Posterior cingulate gyrus (tissue), 11 donors: ENCODE measurements at regions not wholly inside any gene's neighbourhood (a gene's known extent, or its start where the extent isn't known, plus 50 kb on each side); places are given as distances from the start of the nearest gene placed in this dataset.
A peak's percentile ranks its signal among the peaks of the same experiment; 100 is the strongest.

Experiments used
- DNase-seq, 10 donors: peaks; one replicate each; pipeline versions ENCODE4 v3.0.0 to v3.0.0-alpha.2; 2020 to 2021; ENCODE audit warnings: mixed read lengths in 3 of 10
- intact Hi-C: fragments of 100-400 bp; cut with DNase I; formaldehyde crosslinking; loops from one replicate; pipeline ENCODE4 v1.15.1; 2023

DNA sequence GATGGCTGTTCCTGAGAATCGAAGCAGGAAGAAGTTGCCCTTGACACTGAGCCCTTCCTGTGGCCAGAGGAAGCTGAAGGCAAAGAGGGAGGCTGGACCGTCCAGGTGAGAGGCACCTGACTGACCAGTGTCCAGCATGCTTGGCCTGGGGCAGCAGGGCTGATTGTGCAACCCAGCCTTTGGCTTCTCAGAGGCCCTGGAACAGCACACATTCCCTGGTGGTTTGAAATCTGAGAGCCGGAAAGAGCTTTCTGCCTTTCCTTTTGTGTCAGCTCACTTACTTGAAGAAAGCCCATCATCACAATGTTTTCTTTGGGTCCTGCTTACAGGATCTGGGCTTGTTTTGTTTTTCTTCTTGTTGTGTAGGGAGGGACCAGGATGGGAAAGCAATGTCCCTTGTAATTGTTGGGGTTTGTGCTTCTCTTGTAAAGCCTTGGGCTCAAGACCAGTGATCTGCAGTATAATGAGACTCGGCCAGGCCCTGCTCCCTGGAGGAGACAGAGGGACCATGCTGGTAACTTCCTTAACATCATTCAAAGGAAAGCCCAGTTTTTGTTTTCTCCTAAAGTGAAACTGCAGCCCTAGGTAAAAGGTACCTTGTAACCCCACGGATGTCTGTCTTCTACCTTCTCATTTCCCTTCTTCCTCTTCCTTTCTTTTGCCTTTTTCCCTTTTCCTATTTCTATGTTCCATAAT lies 213.7 kb downstream of the NXNL2 start:
- intact Hi-C loops, result no loop called here
- no peak for DNase-seq

DNA sequence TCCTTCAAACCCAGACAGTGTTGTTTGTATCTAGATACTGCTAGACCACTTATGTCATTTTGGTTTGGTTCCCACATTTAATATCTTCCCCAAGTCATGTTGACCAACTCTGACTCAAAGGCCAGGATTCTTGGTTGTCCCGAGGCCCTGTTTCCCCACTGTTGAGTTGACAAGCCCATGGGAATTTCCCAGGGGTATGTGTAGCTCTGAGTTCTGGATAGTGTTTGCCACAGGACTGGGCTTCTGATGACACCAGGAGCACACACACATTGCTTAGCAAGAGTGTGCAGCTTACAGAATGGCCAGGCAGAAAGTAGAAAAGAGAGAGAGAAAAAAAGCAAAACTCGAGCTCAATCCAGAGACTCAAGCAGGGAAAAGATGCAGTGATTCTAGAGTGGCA lies 214.4 kb downstream of the NXNL2 start:
- intact Hi-C loops, result no loop called here

DNA sequence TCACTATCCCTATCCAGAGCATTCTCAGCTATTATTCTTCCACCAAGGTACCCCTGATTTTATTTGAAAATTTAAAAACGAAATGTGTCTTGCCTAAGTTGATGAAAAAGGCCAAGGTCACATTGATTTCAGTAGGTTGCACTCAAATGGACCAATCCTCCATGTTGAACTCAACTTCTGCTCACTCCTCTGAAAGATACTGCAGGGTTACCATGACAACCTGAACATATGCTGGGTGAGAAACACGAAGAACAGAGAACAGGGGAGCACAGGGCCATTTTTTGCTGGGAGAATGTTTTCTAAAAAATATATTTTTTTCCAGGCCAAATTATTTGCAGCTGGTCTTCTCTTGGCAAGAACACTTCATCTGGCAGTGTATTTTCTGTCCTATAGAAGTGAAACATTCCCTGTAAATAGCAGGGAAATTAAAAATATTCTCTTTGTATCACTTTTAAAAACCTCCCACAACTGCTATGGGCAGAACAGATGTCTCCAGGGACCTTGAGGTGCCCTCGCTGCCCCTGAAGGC lies 215.9 kb downstream of the NXNL2 start:
- DNase-seq, result peak in 1 of 10 donors; percentile 21
- intact Hi-C loops, result no loop called here

More for the DNA sequence above, 214.4 kb downstream of the NXNL2 start:
- DNase-seq, result no peak

DNA sequence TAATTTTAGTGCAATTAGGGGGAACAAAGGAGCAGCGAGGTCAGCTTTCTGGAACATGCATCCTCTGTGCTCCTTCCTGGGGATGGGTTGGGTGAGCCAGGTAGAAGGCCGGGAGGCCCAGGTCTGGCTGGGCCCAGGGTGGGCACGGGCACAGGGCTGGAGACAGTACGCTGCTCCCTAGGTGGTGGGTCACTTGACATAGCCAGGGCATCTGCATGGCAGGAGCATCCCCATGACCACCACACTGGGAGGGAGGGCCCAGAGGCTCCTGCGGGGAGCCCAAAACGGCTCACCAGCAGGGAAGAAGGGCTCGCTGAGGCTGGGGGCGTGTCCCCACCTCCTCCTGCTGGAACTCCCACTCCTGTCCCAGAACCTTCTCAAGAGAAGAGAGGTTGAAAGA lies 216.8 kb downstream of the NXNL2 start:
- no peak for DNase-seq
- intact Hi-C loops, result no loop called here

DNA sequence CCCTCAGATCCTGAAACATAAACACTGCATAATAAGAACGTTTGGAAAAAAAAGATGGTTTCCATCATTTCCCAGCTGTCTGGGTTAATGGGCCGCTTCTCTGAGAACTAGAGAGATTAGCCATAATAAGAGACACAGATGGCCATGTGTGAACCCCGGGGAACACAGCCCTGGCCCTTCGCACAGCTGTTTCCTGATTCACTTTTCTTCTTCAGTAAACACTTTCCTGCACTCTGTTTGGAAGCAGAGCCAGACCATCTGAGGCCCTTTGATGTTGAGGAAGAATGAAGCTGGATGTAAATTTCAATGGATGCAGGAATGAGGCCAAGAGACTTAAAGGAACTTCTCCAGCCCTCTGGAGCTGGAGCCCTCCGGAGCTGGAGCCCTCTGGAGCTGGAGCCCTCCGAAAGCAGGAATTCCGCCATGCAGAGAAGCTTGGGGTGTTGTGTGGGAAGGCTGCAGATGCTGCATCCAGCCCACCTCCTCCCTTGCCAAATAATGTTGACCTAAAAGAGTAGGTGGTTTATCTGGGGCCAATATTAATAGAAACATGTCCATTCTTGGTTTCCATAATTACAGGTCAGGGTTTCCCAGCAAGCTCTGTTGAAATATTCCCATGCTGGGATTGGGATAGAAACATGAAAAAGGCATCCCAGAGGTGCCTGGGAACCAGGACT lies 218.9 kb downstream of the NXNL2 start:
- DNase-seq, result no peak
- intact Hi-C loops, result no loop called here

DNA sequence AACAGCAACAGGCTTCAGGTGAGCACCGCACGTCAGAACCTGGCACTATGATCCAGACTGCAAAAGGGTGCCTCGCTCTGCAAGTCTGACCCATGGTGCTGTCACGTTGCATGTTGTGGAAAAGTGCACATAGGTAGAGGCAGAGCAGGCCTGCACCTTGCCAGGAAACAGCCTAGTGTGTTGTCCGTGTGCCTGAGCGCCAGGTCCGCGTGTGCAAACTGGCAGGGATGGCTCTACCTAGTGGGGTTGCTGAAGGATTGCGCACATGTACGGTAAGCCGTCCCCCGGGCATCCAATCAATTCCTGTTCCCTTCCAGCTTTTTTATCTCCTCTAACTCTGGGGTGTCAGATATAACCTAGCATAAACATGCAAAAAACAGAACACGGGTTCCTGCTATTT lies 219.5 kb downstream of the NXNL2 start:
- no peak for DNase-seq

DNA sequence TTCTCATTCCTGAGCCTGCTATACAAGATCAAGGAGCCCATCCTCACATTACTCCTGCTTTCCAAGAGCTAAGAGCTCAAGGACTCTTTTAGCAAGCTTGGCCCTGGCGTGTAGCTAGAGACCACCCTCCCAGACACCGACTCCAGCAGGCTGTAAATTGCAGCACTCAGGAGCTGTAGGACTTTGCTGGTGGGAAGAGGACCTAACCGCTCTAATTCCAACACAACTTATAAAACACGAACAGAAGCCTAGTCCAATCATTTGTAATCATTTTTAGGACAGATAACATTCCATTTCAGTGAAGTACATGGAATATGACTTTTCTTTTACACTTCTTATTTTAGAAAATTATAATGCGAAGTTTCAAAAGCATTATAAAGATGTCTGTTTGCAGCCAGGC lies 219.9 kb downstream of the NXNL2 start:
- intact Hi-C loops, result no loop called here
- no peak for DNase-seq

More for the DNA sequence above, 219.5 kb downstream of the NXNL2 start:
- intact Hi-C loops, result no loop called here

DNA sequence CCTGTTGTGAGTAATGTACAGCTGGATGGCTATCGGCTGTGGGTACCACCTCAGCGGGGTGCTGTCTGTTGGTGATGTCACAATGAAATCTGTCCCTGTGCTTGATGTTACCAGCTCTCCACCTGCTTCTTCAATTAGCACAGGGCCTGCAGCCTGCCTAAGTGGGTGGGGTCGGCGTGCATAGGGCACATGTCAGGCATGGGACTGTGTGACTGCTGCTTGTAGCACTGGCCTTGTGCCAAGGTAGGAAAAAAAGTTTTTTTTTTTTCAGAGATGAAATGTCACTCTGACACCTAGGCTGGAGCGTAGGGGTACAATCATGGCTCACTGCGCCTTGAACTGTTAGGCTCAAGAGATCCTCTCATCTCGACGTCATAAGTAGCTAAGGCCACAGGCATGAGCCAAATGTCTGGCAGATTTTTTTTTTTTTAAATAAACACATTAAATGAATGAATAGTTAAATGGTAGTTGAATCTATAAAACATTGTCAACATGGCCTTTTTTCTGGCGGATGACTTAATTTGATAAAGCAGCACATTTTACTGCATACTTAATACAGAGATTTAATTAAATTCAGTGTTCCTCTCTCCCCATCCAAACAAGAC lies 222.5 kb downstream of the NXNL2 start:
- intact Hi-C loops, result no loop called here

DNA sequence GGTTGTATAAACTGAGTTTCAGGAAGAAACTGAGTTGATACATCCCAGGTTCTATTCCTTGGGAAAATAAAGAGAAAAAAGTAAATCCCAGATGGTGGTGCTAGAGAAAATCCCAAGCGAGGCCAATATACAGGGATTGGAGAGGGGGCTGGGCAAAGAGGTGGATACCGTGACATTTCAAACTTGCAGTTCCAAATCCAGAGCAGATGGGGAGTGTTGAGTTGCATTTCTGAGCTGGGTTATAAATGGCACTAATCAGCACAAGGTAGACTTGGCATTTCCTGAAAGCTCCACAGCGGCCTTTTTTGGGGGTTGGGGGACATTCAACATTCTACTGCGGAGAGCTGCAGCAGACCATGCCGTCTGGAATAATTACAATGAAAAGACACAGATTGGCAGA lies 224.4 kb downstream of the NXNL2 start:
- no peak for DNase-seq
- intact Hi-C loops, result no loop called here

More for the DNA sequence above, 222.5 kb downstream of the NXNL2 start:
- DNase-seq, result no peak

DNA sequence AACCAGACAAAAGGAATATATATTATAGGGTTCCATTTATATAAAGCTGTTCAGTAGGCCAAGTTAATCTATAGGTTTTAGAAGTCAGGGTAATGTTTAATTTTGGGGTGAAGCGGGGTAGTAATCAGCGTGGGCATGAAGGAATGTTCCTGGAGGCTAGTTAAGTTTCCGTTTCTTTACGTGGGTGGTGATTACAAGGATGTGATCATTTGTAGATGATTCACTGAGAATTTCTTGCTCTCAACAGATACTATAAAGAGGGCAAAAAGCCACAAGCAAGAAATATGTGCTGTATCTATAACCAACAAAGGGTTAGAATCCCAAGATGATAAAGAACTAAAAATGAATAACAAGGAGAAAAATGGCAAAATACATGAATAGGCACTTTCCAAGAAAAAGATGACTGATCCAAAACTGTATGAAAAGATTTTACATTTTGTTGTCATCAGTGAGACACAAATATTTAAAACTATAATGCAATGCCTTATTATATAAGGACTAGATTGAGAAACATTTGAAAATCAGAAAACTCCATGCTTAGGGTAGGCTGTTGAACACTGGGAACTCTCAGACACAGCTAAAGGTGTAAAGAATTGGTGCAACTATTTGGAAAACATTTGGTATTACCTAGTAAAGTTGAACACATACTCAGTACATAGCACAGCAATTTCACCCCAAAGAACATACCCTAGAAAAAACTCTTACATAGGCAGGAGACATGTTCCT lies 224.3 kb upstream of the S1PR3 start:
- intact Hi-C loops, result no loop called here
- DNase-seq, result no peak

DNA sequence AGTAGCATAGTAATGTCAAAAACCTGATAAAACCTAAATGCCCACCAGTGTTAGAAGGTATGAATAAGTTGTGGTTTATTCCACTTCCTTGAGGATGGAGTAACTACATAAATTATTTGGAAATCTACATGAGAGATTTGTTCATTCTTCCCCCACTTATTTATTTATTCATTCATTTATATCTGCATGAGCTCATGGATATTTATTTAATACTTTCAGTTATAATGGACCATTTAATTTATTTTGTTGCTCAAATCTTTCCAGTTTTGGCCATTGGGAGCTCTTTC lies 223.8 kb upstream of the S1PR3 start:
- intact Hi-C loops, result no loop called here
- no peak for DNase-seq

DNA sequence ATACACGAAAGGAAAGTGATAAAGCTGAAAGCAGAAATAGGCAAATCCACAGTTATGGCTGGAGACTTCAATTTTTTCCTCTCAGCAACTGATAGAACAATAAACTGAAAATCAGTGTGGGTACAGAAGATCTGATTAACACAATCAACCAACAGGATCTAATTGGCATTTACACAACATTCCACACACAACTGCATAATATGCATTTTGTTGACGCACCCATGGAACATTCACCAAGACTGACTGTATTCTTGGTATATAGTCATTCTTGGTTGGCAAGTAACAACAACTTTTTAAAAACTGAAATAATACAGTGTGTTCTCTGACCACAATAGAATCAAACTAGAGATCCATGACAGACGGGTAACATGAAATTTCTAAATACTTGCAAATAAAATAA lies 218.7 kb upstream of the S1PR3 start:
- intact Hi-C loops, result no loop called here
- no peak for DNase-seq

DNA sequence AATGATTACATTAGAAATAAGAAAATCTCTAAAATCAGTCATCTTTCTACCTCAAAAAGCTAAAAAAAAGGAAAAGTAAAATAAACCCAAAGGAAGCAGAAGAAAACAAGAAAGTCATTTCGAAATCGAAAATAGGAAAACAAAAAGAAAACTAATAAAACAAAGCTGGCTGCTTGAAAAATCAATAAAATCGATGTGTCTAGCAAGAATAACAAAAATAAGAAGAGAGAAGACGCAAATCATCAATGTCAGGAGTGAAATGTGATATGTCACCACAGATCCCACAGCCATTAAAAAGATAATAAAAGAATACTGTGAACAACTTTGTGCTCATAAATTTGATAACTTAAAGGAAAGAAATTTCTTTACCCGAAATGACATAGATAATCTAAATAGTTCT lies 218.1 kb upstream of the S1PR3 start:
- intact Hi-C loops, result no loop called here
- DNase-seq, result no peak

DNA sequence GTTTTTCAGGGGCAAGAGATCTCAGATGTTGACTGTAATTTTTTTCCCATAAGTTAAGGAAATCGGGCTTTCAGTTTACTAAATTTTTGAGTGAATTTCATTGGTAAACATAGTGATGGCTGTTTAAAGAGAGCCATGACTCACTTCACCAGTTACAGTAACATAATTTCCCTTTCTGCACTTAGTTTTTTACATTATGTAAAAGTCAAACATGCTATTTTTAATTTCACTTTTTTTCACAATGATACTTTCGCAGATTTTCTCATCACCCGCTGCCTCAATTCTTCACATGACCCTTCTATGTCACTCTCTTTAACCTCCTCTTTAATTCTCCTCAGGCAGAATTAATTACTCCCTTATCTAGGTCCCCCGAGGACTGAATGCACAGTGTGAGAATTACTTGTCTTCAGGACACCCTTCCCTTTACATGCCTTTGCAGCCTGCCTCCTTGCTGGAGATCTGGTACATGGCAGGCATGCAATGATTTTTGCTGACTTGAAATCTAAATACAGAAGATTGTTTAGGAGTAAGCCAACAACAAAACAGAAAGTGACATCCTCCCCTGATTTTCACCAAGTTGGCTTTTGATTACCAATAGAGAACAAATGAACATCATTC lies 217.5 kb upstream of the S1PR3 start:
- intact Hi-C loops, result no loop called here
- DNase-seq, result no peak

DNA sequence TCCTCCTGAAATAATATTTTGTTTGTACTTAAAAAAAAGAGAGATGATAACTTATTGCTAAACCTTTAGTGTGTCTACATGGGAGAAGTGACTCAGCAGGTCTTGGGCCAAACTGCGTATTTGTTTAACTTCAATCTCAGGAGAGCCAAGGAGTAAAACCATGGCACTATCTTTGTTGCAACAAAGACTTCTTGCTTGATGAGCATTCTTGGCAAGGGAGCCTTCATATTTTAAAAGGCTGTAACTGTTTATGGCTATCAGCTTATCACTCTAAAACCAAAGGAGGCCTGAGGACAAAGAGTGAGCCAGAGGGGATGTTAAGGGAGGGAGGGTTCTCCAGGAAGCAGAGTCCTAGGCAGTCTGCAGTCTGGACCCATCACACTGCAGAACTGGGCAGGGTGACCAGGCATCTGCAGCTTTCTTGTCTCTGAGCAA lies 216.2 kb upstream of the S1PR3 start:
- DNase-seq, result no peak
- intact Hi-C loops, result no loop called here

DNA sequence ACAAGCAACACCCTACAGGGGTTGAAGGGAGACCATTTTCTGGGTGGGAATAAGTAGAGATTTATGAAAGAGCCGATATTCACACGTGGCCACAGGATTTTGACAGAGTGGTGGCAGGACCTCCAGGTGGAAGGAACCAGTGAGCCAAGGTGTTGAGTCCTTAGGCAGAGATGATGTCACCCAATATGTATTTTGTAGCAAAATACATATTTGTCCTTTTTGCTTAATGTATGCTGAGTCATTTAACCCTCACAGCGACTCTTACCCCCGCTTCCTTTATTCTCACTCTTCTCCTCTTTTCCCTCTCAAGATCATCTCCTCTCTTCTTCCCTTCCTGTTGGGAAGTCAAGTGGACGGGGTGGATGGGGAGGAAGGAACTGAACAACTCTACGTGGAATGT lies 215.7 kb upstream of the S1PR3 start:
- intact Hi-C loops, result no loop called here
- no peak for DNase-seq

DNA sequence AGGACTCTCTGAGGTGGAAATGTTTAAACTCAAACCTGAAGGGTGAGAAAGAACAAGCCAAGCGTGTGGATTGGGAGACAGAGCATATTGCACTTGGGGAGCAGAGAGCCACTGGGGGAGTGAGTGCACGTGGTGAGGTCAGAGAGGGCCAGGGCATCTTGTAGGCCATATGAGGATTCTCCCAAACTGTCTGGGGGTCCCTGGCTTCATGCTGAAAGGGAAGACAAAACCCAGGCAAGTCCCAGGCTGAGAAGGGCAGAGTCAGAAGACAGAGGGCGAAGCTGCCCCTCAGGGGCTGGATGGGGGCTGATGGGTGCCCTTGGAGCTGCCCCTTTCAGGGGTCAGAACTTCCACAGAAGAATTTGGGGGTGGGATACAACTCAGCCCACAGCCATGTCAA lies 215.3 kb upstream of the S1PR3 start:
- intact Hi-C loops, result no loop called here
- no peak for DNase-seq

DNA sequence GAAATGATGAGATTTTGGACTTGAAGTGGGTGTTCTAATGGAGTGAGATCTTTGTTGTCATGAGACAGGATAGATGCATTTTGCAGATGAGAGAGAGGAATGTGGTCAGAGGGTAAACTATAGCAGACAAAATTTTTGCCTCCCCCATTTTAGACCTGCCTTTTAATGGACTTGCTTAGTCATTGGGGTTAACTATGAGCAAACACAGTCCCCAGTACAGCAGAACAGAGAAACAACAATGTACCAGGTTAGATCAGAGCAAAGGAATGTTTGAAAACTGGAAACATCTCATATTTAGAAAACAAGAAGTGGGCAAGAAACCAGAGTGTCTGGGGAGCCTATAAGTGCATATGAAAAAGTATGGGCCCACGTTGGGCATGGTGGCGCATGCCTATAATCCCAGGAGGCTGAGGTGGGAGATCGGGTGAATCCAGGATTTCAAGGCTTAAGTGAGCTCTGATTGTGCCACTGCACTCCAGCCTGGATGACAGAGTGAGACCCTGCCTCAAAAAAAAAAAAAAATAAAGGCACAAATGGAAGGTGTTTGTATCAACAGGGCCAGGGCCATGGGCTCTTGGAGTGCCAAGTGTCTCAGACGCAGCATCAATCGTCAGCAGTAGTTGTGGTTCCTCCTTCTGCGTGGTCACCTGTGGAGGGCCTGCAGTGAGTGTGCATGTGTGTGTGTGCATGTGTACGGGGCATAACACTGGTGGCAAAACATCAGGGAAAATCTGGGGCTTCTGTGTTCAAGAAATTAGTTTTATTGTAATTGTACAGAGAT lies 214.4 kb upstream of the S1PR3 start:
- no peak for DNase-seq

DNA sequence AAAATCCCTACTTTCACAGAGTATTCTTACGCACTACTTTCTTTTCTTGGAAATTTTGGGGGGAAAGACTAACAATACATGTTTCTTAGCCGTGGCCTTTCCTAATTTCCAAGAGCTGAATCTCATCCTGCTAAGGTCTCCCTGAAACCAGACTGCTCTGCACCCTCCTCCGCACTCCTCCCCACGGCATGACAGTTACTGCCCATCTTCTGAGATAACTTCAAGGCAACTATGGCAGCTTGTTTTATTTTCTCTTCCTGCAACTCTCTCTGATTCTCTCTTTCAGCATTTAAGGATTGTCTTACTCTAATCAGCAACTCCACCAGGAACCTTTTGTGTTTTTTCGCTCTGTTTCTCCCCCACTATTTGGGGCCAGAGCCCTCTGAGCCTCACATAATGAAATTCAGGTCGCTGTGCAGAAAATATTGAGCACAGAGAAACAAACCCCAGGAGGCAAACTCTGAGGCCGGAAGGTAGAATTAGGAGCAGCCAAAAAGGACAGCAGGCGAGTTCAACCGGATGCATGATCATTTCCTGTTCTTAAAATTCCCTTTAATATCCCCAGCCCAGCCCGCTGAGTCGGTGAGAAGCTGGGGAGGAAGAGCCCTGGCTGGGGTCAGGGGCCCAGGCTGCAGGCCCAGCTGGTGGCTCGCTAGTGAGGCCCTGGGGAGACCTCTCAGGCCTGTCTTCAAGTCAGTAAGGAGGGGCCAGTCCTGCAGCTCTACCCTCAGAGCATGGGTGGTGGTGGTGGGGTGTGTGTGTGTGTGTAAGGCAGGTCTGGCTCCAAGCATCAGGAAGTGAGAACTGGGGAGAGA lies 213.6 kb upstream of the S1PR3 start:
- DNase-seq, result peak in 1 of 10 donors; percentile 75
- intact Hi-C loops, result no loop called here

More for the DNA sequence above, 214.4 kb upstream of the S1PR3 start:
- intact Hi-C loops, result no loop called here
